GM21390 (cell line): ENCODE measurements at regions not wholly inside any gene's neighbourhood (a gene's known extent, or its start where the extent isn't known, plus 50 kb on each side); places are given as distances from the start of the nearest gene placed in this dataset.

ENCODE experiments used
- ATAC-seq: cut with Tn5 transposase; IDR thresholded peaks from one replicate; pipeline ENCODE4 v1.9.1; 2021; ENCODE audit not compliant: unreplicated experiment

DNA sequence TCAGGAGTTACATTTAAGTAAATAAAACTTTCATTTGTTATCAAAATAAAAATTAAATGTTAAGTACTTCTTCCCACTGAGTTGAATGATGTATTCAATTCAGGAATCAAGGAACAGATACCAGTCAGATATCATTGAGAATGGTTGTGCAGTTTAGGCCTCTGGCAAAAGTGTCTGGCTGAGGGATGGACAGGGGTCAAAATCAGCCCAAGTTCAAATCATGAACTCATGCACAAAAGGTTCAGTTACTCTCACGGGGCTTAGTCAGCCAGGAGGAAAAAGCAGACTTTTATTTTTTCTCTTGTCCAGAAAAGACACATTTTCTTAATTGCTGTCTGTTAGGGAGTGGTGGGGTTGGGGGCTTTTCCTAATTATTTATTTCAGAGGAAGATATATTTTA lies 166.3 kb downstream of the RASSF9 start:
- ATAC-seq: no peak

DNA sequence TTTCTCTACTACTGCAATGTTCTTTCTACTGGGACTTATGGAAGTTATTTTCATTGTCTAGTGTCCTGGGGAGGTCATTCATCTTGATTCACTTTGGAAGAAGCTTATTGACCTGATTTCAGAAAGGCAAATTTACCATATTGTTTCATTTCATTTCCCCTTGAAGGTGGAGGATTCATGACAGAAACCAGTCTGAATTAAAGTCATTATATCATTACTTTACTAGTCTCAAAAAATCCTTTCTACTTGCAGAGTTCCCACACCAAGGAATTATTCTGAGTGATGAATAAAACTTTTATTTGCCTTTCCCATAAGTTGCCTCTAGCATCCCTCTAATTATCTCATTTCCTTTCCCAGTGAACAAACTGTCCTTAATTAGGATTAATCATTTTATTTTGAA lies 163.8 kb downstream of the RASSF9 start:
- no peak for ATAC-seq

DNA sequence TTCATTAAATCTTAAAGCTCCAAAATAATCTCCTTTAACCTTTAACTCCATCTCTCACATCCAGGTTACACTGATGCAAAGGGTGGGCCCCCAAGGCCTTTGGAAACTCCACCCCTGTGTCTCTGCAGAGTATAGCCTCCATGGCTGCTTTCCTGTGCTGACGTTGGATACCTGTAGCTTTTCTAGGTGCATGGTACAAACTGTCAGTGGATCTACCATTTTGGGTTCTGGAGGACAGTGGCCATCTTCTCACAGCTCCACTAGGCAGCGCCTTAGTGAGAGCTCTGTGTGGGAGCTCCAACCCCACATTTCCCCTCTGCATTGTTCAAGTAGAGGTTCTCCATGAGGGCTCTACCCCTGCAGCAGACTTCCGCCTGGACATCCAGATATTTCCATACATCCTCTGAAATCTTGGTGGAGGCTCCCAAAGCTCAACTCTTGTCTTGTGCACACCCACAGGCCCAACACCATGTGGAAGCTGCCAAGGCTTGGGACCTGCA lies 162.2 kb downstream of the RASSF9 start:
- no peak for ATAC-seq

DNA sequence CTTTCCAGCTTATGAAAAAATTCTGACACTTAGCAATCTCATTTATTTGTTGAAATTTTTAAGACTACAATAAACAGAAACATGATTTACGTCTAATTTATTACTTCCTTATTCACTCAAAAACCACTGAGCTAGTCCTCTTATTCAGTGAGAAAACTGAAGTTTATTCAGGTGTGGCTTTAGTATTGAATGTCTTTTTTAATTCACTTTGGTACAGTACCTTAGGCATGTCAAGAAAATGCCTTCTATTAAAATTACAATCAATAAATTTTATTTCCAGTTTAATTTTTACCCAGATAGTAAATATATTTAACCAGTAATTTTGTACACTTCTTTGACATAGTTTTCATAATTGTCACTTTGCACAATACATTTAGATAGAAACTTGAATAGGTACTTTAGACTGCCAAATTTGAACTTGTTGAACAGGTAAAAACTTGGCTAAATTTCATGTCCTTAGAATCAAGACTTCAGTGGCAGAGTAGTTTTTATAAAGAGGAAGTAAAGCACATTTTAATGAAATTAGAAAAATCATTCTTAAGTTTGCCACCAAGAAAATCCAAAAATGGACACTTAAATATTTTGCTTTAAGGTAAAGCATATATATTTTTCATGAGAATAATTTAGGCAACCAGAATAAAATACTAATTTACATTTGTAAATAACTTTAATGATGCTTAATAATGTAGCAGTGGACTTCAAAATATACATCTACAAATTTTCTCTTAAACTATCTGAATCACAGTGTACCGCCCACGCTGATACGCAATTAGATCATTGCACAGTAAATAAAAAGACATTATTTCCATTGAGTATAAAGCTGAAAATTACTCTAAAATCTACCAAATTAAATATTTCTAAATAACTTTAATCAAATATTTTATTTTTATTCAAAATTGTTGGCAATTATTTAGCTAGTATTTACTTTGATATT lies 159.1 kb downstream of the RASSF9 start:
- no peak for ATAC-seq

DNA sequence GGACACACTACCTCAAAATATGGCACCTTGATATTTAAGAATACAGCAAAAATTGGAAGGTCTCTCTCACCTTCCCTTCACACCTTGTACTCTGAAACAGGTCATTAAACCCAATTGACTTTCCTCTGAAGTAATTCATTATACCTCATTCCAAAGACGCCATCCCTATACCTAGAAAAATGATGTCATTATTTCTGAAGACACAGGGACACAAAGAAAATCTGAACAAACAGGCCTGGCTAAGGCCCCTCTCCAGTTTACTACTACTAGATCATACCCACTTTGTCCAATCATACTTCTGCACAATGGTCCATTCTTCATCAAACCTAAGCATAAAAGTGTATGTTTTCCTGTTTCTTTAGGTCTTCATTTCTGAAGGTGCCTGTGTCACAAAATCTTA lies 156.9 kb downstream of the RASSF9 start:
- ATAC-seq: no peak

DNA sequence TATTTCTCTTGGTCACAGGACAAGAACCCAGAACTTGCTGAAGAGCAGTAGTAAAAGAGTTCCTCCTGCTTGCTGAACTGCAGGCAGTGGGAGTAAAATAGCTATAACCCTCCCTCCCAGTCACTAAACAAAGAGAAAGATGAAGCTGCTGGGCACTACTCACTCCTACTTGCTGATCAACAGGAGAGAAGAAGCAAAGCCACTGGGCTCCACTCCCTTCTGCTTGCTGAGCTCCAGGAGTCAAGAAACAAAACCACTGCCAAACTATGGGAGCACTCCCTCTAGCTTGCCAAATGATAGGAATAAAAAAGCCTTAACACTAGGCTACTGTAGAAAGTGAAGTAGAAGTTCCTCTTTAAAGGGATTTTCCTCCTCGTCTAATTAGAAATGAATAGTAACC lies 155.3 kb downstream of the RASSF9 start:
- no peak for ATAC-seq

DNA sequence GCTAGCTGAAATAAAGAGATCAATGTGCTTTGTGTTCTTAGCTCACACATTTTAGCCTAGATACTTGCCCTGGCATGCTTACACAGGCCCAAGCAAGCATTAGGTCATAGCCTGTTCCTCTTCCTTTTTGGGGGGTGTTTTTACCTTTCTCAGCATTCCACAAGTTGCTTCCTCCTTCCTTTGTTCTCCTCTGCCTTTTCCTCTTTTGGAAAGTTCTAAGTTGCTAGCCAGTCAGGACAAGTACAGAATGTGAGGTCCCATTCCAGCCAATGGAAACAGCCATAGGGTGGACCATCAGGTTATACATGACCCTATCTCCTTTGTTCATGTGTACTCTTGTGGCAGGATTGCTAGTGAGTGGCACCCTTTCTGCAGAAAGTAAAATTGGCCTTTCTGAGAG lies 154.9 kb downstream of the RASSF9 start:
- ATAC-seq: no peak

DNA sequence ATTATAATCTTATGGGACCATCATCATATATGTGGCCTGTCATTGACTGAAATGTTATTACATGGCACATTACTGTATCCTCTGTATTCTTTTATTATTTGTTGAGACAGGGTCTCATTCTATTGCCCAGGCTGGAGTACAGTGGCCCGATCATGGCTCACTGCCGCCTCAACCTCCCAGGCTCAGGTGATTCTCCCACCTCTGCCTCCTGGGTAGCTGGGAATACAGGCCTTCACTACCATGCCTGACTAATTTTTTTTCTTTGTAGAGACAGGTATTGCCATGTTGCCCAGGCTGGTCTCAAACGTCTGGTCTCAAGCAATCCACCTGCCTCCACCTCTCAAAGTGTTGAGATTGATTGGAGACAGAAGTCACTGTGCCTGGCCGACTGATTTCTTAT lies 153.2 kb downstream of the RASSF9 start:
- ATAC-seq: no peak

DNA sequence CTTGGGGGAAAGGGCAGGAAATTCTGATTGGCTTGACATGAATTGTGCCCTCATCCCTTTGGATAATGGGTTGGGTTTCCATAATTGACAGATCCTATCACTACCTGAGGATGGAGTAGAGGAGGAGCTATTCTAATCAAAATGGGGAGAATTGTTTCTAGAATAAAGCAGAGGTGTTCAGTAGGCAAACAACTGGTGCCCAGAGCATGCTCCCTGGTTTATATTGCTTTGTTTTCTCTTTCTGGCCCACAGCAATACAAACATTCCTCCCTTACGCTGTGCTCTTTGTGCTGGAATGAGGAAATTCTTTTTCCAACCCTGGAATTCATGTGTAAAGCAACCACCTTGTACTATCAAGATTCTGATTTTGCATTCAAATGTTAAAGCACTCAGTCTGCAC lies 147.4 kb downstream of the RASSF9 start:
- no peak for ATAC-seq

DNA sequence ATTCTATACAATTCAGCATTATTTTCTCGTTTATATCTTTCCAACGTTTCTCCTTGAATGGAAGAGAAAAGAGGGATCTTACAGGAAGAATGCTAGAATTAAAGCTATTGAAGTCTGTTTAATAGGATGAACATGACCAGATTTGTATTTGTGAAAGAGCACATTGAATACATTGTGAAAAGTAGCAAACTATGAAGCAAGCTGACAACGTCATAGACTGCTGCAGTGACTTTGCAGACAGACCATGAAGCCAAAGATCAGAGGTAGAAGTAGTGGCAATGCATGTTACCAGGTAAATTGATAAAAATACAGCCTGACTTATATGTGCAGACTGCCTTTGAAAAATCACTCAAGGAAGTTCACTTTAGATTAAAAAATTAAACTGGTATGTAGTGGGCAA lies 146.1 kb downstream of the RASSF9 start:
- no peak for ATAC-seq

DNA sequence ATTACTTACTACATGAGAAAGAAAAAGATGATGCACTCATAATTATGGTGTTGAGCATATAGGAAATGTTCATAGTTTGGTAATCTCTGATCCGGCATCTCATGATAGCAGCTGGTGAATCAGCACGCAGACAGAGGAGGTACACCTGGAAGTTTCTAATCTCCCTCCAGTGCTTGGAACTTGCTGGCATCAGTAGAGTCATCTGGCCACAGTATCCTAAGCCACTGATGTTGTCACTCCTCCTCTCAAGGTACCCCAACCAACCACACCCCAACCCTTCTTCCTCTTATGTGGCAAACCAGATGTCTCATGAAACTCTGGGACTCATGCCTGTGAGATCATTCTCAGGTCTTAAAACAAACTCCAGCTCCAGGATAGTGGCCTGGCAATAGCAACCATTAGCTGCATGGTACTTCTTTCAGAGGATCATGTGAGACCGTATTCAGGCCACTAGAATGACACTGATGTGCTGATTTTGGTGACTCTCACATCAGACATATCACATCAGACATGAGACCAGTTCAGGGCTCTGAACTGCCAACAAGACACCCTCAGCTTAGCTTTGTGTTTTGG lies 143.0 kb downstream of the RASSF9 start:
- no peak for ATAC-seq

DNA sequence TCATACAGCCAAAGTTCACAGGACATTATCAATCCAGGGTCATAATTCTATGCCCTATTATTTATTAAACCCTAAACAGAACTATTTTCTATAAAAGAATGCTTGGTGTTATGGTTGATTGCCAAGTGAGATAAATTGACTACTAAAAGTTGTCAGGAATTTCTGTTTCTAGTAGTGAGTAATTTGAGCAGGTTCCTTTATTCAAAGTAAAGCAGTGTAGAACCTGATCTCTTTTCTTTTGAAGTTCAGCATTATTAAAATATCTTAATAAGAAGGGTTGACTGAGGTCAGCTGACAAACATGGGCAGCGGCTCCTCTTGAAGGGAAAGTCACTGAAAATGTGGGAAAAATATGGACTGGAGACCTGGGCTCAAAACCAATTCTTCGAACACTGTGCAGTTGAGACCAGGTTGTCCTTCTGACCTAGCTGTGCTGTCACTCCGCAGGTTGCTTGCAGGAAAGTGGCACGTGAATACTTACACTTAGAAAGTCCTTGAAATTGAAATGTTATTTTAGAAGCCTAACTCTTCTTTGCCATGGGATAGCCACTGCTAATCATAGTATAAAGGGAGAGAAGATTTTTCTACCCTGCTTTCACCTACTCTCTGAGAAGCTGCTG lies 141.0 kb downstream of the RASSF9 start:
- no peak for ATAC-seq

DNA sequence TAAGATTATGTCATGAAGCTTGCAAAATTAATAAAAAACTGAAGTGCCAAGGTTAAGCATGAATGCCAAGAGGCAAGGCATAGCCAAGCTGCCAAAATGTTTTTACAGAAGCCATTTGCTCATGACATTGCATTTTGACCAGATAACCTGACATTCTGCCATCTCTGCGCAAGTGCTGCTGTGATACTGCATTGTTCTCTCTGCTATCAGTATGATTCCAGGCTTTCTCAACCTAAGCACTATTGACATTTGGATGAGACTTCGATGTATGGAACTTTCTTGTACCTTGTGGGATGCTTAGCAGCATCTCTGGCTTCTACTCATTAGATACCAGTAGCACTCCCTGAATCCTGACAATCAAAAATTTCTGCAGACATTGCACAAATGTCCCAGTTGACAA lies 139.2 kb downstream of the RASSF9 start:
- no peak for ATAC-seq

DNA sequence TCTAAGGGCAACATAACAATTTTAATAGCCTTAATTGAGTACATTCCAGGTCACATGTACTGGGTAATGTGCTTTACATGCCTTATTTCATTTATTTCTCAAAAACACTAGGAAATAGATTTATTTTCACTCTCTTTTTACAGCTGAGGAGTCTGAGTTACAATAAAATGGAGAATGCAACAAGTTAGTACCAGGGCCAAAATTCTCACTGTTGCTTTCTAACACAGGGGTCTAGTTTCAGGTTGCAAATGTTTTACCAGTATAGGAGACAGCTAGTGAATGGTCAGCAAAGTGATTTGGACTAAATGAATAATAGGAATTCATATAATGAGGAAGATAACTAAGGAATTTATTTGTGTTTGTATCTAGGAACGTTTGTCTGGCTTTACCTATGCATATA lies 137.3 kb downstream of the RASSF9 start:
- no peak for ATAC-seq

DNA sequence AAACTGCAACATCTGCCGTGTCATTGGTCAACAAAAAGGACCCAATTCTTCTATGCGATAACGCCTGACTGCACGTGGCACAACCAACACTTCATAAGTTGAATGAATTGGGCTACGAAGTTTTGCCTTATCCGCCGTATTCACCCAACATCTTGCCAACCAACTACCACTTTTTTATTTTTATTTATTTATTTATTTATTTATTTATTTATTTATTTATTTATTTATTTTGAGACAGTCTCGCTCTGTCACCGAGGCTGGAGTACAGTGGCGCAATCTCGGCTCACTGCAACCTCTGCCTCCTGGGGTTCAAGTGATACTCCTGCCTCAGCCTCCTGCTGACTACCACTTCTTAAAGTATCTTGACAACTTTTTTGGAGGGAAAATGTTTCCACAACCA lies 127.4 kb downstream of the RASSF9 start:
- ATAC-seq: no peak

DNA sequence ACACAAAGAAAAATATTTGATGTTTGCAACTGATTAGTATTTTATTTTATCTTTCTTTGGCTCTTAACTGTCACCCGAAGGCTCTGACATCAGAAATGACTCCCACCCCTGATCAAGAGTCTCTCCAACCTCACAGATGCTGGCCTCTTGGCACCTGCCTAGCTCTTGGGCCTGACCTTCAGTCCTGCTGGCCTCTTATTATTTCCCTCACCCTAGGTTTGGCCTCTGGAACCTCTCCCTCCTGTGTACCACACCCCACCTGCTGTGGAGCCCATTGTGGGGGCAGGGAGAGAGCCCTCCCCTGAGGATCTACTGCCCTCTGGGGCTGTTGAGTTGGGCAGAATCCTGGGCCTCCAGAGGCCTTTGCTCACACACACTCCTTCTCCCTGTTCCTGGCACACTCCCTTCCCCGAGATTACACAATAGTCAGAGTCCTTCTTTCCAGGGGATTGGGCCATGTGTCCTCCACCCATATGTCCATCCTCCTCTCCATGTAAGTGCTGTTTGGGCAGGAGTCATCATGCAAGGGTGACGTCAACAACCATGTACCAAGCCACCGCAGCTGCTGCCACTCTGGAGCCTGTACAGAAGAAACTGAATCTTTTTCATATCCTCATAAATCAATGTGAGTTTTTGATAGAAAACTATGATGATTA lies 124.3 kb downstream of the RASSF9 start:
- no peak for ATAC-seq

DNA sequence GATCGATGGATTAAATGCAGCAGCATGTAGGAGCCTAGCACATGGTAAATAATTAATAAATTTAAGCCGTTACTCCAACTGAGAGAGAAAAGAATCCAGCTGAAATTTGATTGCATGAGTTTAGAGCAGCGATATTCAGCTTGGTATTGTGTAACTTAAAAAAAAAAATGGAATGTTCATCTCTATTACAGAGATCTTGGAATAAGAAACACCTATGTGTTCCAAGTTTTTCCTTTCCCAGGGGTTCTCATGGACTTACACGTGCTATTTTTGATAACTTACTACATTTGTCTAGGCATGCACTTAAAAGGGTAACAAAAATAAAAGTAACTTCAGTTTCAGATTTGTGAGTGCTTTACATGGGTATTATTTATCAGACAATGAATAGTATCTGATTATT lies 122.8 kb downstream of the RASSF9 start:
- ATAC-seq: no peak

DNA sequence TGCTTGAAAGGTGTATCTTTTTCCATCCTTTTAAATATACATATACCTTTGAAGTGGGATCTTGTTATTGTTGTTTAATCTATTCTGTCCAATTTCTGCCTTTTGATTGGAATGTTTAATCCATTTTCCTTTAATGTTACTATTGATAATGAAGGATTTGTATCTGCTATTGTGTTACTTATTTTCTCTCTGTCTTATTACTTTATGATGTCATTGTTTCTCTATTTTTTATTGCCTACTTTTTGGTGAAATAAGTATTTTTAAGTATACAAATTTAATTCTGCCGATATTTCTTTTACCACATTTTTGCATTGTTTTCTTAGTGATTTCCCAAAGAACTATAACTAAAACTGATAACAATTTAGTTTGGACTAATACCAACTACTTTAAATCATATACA lies 121.8 kb downstream of the RASSF9 start:
- no peak for ATAC-seq

DNA sequence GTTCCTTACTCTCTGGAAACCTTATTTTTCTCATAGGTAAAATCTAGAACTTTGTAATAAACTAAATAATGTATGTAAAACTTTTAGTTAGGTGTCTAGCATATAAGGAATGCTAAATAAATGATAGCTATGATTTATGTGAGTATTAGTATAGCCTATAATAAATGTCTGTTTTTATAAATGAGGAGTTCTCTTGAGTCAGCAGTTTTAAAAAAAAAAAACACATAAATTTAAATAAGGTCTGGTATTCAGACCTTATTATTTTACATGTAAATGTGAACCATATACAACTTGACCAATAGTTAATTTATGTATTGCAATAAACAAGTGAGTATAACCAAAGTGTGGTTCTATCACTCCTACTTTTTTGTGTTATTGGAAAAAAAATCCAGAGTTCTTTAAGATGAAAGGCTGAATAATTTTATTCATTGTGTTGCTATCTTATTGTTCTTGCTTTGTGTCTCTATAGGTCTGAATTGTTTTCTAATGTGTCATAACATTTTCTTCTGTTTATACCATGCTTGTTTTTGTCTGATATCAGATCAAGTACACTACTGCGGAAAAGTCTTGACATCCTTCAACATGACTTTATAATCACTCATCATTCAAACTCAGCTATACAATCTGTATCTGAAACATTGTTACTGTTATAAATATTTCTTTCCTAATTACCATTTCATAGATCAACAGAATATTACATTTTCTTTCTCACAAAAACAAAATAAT lies 115.7 kb downstream of the RASSF9 start:
- no peak for ATAC-seq

DNA sequence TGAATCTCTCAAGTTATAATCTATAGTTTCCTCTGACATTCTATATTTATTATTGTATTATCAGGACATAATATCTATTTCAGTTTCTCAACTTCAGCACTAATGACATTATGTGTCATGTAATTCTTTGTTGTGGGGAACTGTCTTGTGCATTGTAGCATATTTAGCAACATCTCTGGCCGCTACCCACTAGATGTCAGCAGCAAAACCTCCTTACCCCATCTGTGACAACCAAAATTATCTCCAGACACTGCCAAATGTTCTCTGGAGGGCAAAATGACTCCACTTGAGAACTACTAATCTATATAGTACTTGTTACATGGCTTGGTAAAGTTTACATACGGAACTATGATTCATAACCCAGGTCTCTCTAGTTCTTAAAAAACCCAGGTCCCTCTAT lies 110.2 kb downstream of the RASSF9 start:
- no peak for ATAC-seq
